GM13976 (cell line): ENCODE measurements at regions not wholly inside any gene's neighbourhood (a gene's known extent, or its start where the extent isn't known, plus 50 kb on each side); places are given as distances from the start of the nearest gene placed in this dataset.

ENCODE experiments used
- DNase-seq: peaks from one replicate; pipeline ENCODE4 v3.0.0; 2012; ENCODE audit warnings: low spot score
- in situ Hi-C: fragments of 300-500 bp; cut with MboI; formaldehyde crosslinking; loops from one replicate; pipeline ENCODE4 v1.12.0; 2022; ENCODE audit warnings: low sequenced_read_pairs, mixed read lengths, inconsistent platforms; ENCODE audit not compliant: unreplicated experiment
- TF ChIP-seq, protein P1 (sequence below): IDR thresholded peaks from 2 replicates; pipeline ENCODE4 v1.5.1; 2012; ENCODE audit warnings: borderline replicate concordance, mild to moderate bottlenecking; ENCODE audit not compliant: insufficient read depth; ENCODE audit errors: extremely low read depth, missing control alignments, control extremely low read depth

GRCh38 chr22:22156716-22157347 lies 87.8 kb upstream of the VPREB1 start:
- in situ Hi-C loops, result loop anchor here (10.0 kb wide), 1 partner anchor 48 kb away; no protein-coding TSS in a partner anchor

GRCh38 chr22:22156348-22156715 lies 88.3 kb upstream of the VPREB1 start:
- no peak for DNase-seq
- TF ChIP-seq, protein P1, sequence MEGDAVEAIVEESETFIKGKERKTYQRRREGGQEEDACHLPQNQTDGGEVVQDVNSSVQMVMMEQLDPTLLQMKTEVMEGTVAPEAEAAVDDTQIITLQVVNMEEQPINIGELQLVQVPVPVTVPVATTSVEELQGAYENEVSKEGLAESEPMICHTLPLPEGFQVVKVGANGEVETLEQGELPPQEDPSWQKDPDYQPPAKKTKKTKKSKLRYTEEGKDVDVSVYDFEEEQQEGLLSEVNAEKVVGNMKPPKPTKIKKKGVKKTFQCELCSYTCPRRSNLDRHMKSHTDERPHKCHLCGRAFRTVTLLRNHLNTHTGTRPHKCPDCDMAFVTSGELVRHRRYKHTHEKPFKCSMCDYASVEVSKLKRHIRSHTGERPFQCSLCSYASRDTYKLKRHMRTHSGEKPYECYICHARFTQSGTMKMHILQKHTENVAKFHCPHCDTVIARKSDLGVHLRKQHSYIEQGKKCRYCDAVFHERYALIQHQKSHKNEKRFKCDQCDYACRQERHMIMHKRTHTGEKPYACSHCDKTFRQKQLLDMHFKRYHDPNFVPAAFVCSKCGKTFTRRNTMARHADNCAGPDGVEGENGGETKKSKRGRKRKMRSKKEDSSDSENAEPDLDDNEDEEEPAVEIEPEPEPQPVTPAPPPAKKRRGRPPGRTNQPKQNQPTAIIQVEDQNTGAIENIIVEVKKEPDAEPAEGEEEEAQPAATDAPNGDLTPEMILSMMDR, result no peak
- in situ Hi-C loops, result loop anchor here (10.0 kb wide), 1 partner anchor 48 kb away; no protein-coding TSS in a partner anchor

More at GRCh38 chr22:22156716-22157347, 87.8 kb upstream of the VPREB1 start:
- TF ChIP-seq, protein P1, result peak; percentile 77
- peak; percentile 85 for DNase-seq

DNA sequence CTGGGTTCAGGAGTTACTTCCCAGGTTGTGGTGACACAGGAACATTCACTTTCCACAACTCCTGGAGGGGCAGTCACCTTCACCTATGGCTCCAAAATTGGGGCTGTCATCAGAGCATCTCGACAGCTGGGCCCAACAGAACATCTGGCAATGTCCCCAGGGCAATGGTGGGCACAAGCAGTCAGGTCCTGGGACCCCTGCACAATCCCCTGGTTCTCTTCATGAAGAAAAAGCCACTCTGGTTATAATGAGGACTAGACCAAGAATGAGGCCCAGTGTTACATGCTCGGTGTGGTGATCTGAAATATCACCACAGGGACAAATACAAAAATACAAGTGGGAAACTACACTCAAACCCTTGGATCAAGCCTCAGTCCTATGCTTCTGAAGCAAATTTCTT lies 89.0 kb upstream of the VPREB1 start:
- TF ChIP-seq, protein P1, result no peak
- no peak for DNase-seq
- in situ Hi-C loops, result loop anchor here (10.0 kb wide), 1 partner anchor 49 kb away; no protein-coding TSS in a partner anchor

DNA sequence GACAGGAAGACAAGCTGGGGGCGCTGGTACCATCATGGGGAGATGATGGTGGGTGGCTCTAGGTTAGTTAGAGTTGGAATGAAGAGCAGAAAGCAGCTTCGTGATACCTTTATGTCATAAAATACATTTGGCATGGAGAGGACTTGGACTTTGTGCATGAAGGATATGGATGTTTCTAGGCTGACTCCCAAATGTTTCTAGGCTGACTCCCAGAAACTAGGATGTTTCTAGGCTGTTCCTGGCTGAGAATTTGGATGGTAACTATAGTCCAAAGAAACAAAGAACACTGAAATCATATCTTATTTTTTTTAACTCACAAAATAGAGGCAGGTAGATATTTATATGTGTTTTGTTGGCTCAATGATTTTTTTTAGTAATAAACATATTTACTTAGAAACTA lies 89.4 kb upstream of the VPREB1 start:
- TF ChIP-seq, protein P1, result no peak
- DNase-seq, result no peak
- in situ Hi-C loops, result loop anchor here (10.0 kb wide), 1 partner anchor 50 kb away; no protein-coding TSS in a partner anchor

GRCh38 chr22:22154040-22154439 lies 90.5 kb upstream of the VPREB1 start:
- no peak for DNase-seq
- in situ Hi-C loops, result loop anchor here (10.0 kb wide), 1 partner anchor 51 kb away; no protein-coding TSS in a partner anchor
- TF ChIP-seq, protein P1, result no peak

DNA sequence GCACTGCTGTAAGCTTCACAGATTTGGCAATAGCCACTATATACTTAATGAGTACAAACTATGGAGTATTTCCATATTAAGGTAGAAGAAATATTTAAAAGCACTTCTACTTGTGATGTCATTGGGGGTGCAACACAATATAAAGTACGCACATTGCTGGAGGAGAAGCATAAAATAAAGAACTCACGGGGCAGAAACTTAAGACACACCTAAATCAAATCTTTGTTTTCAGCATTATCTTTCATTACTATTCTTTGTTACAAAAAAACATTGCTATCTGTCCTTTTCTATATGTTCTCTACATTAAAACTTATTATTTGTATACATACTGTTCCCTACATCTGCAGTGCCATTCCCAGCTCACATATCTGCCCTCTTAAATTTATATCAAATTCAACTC lies 93.3 kb upstream of the VPREB1 start:
- DNase-seq, result no peak

More for the DNA sequence above, 93.3 kb upstream of the VPREB1 start:
- in situ Hi-C loops, result loop anchor here (10.0 kb wide), 1 partner anchor 53 kb away; no protein-coding TSS in a partner anchor
- TF ChIP-seq, protein P1, result no peak
